HG03280 (cell line): ENCODE measurements at regions not wholly inside any gene's neighbourhood (a gene's known extent, or its start where the extent isn't known, plus 50 kb on each side); places are given as distances from the start of the nearest gene placed in this dataset.

ENCODE experiments used
- ATAC-seq: cut with Tn5 transposase; IDR thresholded peaks from one replicate; pipeline ENCODE4 v1.9.1; 2021; ENCODE audit warnings: mild to moderate bottlenecking, moderate library complexity; ENCODE audit not compliant: unreplicated experiment

GRCh38 chr2:66717973-66718372, 283.0 kb downstream of the MEIS1 start:
- no peak for ATAC-seq

DNA sequence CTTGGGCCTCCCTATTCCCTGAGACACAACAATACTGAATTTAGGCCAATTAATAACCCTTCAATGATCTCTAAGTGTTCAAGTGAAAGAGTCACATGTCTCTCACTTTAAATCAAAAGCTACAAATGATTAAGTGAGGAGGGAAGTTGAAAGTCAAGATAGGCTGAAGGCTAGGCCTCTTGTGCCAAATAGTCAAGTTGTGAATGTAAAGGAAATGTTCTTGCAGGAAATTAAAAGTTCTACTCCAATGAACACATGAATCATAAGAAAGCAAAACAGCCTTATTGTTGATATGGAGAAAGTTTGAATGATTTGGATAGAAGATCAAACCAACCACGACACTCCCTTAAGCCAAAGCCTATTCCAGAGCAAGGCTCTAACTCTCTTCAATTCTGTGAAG, 286.9 kb downstream of the MEIS1 start:
- no peak for ATAC-seq

DNA sequence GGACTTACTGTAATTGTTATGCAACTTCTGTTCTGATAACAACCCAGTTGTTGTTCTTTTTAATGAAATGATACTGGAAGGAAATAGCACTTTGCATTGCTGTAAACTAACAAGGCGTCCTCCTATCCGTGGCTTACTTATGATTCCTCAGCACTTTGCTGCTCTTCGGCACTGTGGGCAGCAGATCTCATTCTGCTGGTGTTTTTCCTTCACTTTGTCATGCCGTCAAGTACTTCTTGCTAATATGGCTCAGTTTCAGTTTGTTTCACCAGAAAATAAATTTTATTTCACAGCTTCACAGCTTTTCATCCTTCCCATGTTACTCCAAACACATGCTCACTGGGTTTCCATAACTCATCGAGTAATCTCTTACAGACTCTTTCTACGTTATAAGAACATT, 289.3 kb downstream of the MEIS1 start:
- no peak for ATAC-seq

DNA sequence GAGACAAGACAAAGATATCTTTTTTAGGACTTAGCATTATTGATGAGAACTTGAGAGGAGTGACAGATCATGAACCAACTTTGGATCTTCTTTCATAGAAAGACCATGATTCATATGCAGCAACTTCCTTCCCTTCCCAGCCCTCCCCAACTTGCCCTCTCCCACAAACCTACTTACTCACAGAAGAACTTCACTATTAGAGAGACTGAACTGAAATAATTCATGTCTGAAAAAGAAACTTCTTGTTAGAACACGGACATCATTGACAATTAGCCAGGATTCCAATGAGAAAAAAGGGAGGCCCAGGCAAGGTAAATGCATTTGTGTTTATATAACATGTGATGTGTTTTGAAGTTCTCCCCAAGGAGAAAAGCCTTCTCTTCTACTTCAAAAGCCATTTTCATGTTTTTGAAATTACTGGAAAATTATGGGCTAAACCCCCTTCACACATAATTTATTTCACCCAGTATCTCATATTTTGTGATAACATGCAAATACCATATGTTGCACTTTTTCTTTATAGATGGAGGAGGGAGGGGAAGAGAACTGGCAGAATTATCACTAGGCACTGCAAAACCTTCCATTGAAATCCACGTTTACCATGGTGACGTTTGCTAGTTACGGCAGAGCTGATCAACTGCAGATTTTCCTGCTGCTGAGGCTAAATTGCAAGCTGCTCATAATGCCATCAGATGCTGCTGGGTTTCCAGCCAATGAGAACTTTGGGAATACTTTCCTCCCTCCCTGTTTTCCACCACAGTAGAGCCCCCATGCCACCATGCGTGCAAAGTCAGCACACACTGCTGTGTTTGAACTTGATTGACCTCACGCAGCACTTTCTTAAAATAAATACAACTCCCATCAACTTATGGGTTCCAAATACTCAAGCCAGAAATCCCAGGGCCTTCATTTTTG, 294.7 kb downstream of the MEIS1 start:
- no peak for ATAC-seq

DNA sequence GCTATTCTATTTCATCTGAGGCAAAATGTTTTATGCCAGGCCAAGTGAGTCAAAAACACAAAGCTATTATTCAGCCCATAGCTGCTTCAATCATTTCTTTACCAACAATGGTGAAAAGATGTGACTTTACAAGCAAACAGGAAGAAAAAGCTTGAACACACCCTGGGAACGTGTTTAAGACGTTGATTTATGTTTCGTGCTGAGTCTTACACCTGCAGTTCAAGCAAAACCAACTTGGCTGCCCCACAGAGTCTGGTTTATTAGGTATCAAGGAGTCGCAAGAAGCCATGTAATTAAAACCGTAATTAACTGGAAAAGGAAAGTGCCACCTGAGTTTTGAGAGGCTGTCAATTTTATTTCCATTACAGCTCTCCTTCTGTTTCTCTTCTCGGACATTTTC, 295.5 kb downstream of the MEIS1 start:
- ATAC-seq, result no peak

GRCh38 chr2:66733364-66733999, 298.6 kb downstream of the MEIS1 start:
- ATAC-seq, result no peak

DNA sequence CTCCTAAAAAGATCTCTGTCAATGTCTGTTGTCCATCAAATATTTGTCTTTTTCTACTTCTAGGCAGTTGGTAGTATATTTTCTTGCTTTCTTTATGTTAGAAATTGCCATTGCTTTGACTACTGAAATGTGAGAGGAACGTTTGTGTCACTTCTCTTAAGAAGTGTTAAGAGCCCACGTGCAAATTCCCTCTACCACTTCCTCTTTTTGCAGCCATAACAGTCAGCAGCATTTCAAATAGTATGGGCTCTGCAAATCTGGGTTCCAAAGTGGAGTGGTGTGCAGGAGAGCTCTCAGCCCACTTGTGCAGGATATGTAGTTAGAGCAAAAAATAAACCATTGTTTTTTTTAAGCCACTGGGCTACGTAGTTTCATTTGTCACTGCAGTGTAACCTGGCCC, 314.0 kb downstream of the MEIS1 start:
- peak; percentile 72 for ATAC-seq

DNA sequence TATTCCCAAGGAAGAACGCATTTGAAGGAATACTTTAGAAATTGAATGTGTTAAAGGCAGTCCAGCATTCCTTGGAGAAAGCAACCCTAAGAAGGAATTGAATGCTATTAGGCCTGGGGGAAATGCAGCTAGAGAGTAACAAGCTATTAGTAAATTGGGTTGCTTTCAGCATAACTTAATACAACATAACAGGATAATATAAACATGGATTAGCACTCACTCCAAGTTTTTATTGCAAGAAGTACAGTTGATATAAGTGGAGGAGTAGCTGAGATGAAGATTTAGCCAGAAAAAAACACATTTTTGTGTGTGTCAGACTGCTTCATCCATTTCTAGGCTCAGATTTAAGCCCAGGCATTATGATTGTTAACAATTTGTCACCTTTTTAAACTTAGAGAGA, 314.6 kb downstream of the MEIS1 start:
- ATAC-seq, result no peak

GRCh38 chr2:66753257-66753656, 318.3 kb downstream of the MEIS1 start:
- ATAC-seq, result no peak

GRCh38 chr2:66753660-66754059, 318.7 kb downstream of the MEIS1 start:
- ATAC-seq, result no peak

GRCh38 chr2:66755974-66756373, 321.0 kb downstream of the MEIS1 start:
- ATAC-seq, result no peak

GRCh38 chr2:66761826-66762225, 326.9 kb downstream of the MEIS1 start:
- no peak for ATAC-seq

DNA sequence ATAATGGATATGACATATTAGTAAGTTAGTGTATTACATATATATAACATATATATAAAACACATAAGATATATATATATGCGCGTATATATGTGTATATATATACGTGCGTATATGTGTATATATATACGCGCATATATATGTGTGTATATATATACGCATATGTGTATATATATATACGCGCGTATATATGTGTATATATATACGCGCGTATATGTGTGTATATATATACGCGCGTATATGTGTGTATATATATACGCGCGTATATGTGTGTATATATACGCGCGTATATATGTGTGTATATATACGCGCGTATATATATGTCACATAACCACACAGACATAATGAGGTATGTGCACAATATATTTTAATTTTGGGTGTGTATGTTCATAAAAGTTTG, 327.8 kb downstream of the MEIS1 start:
- ATAC-seq, result no peak

DNA sequence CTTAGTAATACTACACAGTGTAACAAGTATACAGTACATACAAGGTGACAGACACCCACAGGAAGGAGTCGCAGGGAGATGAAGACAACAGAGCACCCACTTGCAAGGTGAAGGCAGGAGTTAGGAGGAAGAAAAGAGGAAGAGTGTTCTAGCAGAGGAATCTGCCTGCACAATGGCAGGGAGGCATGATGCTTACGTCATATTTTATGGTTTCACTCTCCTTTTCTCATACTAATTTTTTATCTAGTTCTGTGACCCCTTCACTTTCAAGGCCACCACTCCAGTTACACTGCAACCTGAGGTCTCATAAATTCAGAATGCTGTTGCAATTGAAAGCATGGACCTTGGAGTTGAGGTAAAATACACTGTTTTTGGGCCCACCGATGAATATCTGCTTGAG, 331.7 kb downstream of the MEIS1 start:
- no peak for ATAC-seq

DNA sequence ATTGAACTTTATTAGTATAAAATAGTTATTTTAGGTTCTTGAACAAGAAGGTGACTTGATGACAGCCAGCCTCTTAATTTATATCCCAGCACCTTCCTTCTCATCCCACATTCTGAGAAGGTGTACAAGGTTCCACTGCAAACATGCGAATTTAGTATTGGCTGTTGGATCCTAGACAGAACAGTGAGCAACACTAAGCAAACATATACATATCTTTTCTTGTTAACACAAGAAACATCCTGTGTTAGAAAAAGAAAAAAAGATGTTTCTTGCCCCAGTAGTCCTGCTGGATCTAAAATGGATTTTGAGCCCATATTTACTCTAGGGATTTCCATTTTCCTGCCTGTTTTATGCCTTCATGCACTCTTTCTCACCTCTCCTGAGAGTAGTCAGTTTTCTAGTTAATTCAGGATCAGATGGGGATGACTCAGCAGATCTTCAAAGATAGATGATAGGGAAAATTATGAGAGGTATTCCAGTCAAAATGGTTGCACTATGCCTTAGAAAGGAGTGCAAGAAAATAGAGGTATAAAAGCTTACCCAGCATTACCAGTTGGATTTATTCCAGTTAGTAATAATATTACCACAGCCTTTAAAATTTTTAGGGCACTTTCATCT, 336.5 kb downstream of the MEIS1 start:
- ATAC-seq, result no peak

DNA sequence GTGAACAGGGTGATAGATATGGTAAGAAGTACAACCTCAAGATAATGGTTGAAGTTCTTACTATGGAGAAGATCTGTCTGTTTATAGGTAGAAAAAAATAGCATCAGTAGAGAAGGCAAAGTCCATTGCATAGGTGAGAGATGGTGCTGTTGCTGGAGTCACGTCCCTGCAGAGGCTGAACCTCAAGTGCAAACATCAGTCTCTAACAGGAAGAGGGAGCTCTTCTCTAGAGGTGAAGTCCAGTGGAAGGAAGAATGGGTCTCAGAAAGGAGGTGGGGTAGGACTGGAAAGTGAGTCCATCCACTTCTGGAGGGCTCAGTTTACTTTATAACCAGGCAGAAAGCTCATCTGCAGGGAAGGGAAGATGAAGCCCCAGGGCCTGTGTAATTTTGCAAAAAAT, 337.7 kb downstream of the MEIS1 start:
- ATAC-seq, result no peak

DNA sequence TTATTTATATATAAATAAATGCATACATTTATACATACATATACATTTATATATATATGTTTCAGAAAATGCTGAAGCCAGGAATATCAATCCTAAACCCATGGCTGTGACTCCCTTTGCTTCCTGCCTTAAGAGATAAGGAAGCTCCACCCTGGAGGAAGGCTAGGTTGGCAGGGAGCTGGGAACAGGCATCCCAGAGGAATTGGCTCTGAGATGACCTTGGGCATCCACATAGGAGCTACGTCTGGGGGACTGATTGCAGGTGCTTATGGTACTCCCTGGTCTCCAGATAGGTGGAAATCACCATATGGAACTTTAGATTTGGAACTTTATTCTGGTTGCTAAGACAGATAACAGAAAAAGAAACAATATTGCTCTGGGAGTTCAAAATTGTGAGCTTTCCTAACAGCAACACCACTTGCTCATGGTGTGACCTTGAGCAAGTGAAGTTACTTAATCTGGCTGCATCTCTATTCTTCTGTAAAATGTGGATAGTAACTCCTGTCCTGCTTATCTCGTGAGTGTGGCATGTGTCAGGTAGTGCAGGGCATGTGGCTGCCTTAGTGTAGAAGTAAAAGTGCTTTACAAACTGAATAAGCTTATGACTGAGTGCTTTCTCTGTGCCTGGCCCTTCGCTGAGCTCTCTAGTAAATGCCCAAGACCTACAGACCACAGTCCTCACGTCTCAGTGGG, 341.0 kb downstream of the MEIS1 start:
- no peak for ATAC-seq

GRCh38 chr2:66781804-66782203, 346.9 kb downstream of the MEIS1 start:
- ATAC-seq, result no peak

GRCh38 chr2:66782780-66783361, 347.9 kb downstream of the MEIS1 start:
- ATAC-seq, result no peak

DNA sequence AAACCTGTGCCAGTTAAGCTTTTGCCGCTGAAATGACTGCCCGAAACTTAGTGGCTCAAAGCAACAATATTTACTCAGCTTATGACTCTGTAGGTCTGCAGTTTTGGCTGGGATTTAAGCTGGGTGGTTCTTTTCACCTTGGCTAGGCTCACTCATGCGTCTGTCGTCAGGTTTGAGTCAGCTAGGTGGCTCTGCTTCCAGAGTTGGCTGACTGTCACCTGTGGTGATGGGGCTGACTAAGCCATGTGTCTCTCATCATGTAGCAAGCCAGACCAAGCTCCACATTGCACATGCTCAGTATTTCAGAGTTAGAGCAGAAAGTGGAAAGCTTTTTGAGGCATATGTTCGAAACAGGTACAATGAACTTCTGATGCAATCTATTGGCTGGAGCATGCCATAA, 354.8 kb downstream of the MEIS1 start:
- no peak for ATAC-seq

GRCh38 chr2:66790651-66791181, 355.8 kb downstream of the MEIS1 start:
- ATAC-seq, result no peak
